ENCODE measurements at regions not wholly inside any gene's neighbourhood (a gene's known extent, or its start where the extent isn't known, plus 50 kb on each side); places are given as distances from the start of the nearest gene placed in this dataset.
A peak's percentile ranks its signal among the peaks of the same experiment; 100 is the strongest.

DNA sequence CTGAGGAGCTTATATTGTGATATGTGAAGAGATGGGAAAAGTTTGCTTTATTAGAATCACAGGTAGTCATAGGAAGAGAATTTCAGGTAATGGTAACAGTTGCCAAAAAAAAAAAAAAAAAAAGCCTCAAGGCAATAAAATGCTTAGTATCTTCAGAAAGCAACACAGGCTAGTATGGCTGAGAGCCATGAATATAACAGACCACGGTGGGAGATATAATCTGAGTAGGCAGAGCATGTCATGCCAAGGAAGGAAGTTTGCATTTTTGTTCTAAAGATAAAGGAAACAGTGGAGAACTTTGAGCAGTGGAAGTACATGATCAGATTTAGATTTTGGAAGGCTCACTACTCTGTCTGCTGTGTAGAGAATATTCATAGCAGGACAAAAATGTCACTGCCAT lies 211.4 kb downstream of the ETS1 start:
- H3K27ac ChIP-seq (ENCODE audit: low read length): no peak overlapping the region
- H3K4me1 ChIP-seq (ENCODE audit: low read length): peaks cover 15% of the 10 kb centered on the region
- no peak overlapping the region for H3K4me2 ChIP-seq (ENCODE audit: low read length)
- no peaks in the 10 kb centered on the region for H3K27me3 ChIP-seq (ENCODE audit: low read depth, low read length)
- 0 out of 2 replicates have a peak, but pooled peaks cover 1% of the 10 kb centered on the region for H3K9me3 ChIP-seq (ENCODE audit: insufficient read depth, low read length)
- TF ChIP-seq EZH2phosphoT487 (IDR thresholded peaks at IDR 0.05; ENCODE audit: low read depth): no peak
- TF ChIP-seq, protein P1, sequence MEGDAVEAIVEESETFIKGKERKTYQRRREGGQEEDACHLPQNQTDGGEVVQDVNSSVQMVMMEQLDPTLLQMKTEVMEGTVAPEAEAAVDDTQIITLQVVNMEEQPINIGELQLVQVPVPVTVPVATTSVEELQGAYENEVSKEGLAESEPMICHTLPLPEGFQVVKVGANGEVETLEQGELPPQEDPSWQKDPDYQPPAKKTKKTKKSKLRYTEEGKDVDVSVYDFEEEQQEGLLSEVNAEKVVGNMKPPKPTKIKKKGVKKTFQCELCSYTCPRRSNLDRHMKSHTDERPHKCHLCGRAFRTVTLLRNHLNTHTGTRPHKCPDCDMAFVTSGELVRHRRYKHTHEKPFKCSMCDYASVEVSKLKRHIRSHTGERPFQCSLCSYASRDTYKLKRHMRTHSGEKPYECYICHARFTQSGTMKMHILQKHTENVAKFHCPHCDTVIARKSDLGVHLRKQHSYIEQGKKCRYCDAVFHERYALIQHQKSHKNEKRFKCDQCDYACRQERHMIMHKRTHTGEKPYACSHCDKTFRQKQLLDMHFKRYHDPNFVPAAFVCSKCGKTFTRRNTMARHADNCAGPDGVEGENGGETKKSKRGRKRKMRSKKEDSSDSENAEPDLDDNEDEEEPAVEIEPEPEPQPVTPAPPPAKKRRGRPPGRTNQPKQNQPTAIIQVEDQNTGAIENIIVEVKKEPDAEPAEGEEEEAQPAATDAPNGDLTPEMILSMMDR (IDR thresholded peaks at IDR 0.05; ENCODE audit: low read depth, low read length): no peak
- no peak overlapping the region for H2AFZ ChIP-seq (ENCODE audit: low read depth, low read length)
- H4K20me1 ChIP-seq (ENCODE audit: insufficient read depth, low read length): no peaks in the 10 kb centered on the region
- no peak overlapping the region for H3K9ac ChIP-seq (ENCODE audit: low read length)
- no peaks in the 10 kb centered on the region for H3K36me3 ChIP-seq (replicated peaks; ENCODE audit: low read depth, low read length)
- no peaks in the 10 kb centered on the region for H3K79me2 ChIP-seq (ENCODE audit: low read length)
- no peak overlapping the region for H3K4me3 ChIP-seq (ENCODE audit: low read length)

DNA sequence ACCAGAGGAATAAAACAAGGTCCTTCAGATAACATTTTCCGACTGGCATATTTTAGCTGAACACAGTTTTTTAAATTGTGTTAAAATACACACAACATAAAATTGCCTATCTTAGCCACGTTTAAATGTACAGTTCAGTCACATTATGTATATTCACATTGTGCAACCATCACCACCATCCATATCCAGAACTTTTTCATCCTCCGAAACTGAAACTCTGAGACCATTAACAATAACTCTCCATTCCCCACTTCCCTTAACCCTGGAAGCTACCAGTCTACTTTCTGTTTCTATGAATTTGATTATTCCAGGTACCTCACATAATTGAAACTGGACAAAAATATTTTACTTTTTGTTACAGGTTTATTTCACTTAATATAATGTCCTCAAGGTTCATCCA lies 213.3 kb downstream of the ETS1 start:
- TF ChIP-seq, protein P1 (IDR thresholded peaks at IDR 0.05; ENCODE audit: low read depth, low read length): no peak
- TF ChIP-seq EZH2phosphoT487 (IDR thresholded peaks at IDR 0.05; ENCODE audit: low read depth): no peak
- peaks cover 12% of the 10 kb centered on the region for H3K4me1 ChIP-seq (ENCODE audit: low read length)
- H3K4me2 ChIP-seq (ENCODE audit: low read length): no peak overlapping the region
- H3K9me3 ChIP-seq (ENCODE audit: insufficient read depth, low read length): no peaks in the 10 kb centered on the region
- H3K4me3 ChIP-seq (ENCODE audit: low read length): no peak overlapping the region
- no peak overlapping the region for H3K27ac ChIP-seq (ENCODE audit: low read length)
- no peaks in the 10 kb centered on the region for H3K79me2 ChIP-seq (ENCODE audit: low read length)
- H2AFZ ChIP-seq (ENCODE audit: low read depth, low read length): no peak overlapping the region
- H4K20me1 ChIP-seq (ENCODE audit: insufficient read depth, low read length): no peaks in the 10 kb centered on the region
- H3K27me3 ChIP-seq (ENCODE audit: low read depth, low read length): no peaks in the 10 kb centered on the region
- H3K36me3 ChIP-seq (replicated peaks; ENCODE audit: low read depth, low read length): no peaks in the 10 kb centered on the region
- H3K9ac ChIP-seq (ENCODE audit: low read length): no peak overlapping the region

DNA sequence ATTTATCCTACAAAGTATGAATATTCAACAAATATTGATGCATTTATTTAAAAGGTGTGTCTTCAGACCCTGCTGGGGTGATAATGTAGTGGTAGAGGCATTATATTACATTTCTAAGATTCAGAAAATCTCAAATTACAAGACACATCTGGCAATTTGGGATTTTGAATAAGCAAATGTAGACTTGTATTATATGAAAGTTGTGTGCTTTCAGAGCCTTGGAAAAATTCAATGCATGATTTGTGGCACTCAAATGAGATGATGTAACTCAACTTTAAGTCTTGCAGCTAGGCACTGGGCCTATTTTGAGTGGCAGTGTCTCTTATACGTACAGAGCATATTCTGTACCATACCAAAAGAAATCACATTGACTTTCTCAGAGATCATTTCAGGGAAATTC lies 214.4 kb downstream of the ETS1 start:
- H4K20me1 ChIP-seq (ENCODE audit: insufficient read depth, low read length): no peaks in the 10 kb centered on the region
- H3K4me2 ChIP-seq (ENCODE audit: low read length): no peak overlapping the region
- peaks cover 16% of the 10 kb centered on the region for H3K4me1 ChIP-seq (ENCODE audit: low read length)
- H3K9ac ChIP-seq (ENCODE audit: low read length): no peak overlapping the region
- H3K79me2 ChIP-seq (ENCODE audit: low read length): no peaks in the 10 kb centered on the region
- no peaks in the 10 kb centered on the region for H3K36me3 ChIP-seq (replicated peaks; ENCODE audit: low read depth, low read length)
- no peak overlapping the region for H2AFZ ChIP-seq (ENCODE audit: low read depth, low read length)
- H3K27ac ChIP-seq (ENCODE audit: low read length): no peak overlapping the region
- H3K9me3 ChIP-seq (ENCODE audit: insufficient read depth, low read length): no peaks in the 10 kb centered on the region
- TF ChIP-seq, protein P1 (IDR thresholded peaks at IDR 0.05; ENCODE audit: low read depth, low read length): no peak
- no peak for TF ChIP-seq EZH2phosphoT487 (IDR thresholded peaks at IDR 0.05; ENCODE audit: low read depth)
- H3K4me3 ChIP-seq (ENCODE audit: low read length): no peak overlapping the region
- H3K27me3 ChIP-seq (ENCODE audit: low read depth, low read length): no peaks in the 10 kb centered on the region

DNA sequence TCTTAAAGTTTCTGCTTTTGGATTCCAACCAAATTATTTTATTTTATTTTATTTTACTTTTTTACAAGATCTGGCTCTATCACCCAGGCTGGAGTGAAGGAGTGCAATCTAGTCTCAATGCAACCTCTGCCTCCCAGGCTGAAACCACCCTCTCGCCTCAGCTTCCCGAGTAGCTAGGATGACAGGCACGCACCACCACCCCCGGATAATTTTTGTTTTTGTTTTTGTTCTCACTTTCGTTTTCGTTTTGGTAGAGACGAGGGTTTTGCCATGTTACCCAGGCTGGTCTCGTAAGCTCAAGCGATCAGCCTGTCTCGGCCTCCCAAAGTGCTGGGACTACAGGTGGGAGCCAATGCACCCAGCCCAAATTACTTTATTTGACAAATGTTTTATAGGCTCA lies 219.8 kb downstream of the ETS1 start:
- no peaks in the 10 kb centered on the region for H3K79me2 ChIP-seq (ENCODE audit: low read length)
- no peaks in the 10 kb centered on the region for H3K9me3 ChIP-seq (ENCODE audit: insufficient read depth, low read length)
- peak overlapping the region; percentile 34 for H3K4me2 ChIP-seq (ENCODE audit: low read length)

More for the DNA sequence above, 219.8 kb downstream of the ETS1 start:
- TF ChIP-seq, protein P1 (IDR thresholded peaks at IDR 0.05; ENCODE audit: low read depth, low read length): no peak
- TF ChIP-seq EZH2phosphoT487 (IDR thresholded peaks at IDR 0.05; ENCODE audit: low read depth): no peak
- Histone ChIP-seq H3K36me3 (replicated peaks; ENCODE audit: low read depth, low read length) (no peaks in the 10 kb centered on the region), H3K9ac (ENCODE audit: low read length) (no peak overlapping the region), H3K4me1 (ENCODE audit: low read length) (peaks cover 22% of the 10 kb centered on the region), H2AFZ (ENCODE audit: low read depth, low read length) (no peak overlapping the region), H3K4me3 (ENCODE audit: low read length) (peak overlapping the region; percentile 22), H3K27ac (ENCODE audit: low read length) (0 out of 2 replicates have a peak overlapping the region, but pooled peaks have one; percentile 7), H3K27me3 (ENCODE audit: low read depth, low read length) (no peaks in the 10 kb centered on the region), H4K20me1 (ENCODE audit: insufficient read depth, low read length) (no peaks in the 10 kb centered on the region)

All from OCI-LY3 (cell line).